A673 (cell line): ENCODE measurements at regions not wholly inside any gene's neighbourhood (a gene's known extent, or its start where the extent isn't known, plus 50 kb on each side); places are given as distances from the start of the nearest gene placed in this dataset.

Experiments
- EZH2 ChIP-seq: fragments of 200-600 bp; sonication (generic); IDR thresholded peaks from 2 replicates; pipeline ENCODE4 v1.6.1; 2017; ENCODE audit warnings: borderline replicate concordance, low read depth, mild to moderate bottlenecking, mixed read lengths, antibody characterized with exemption, low read length; ENCODE audit not compliant: poor library complexity, severe bottlenecking
- TF ChIP-seq, protein P1 (sequence below): fragments of 300-800, 200-600 bp; sonication (generic); conservative IDR thresholded peaks from 2 replicates; pipeline ENCODE4 v1.5.1; 2017; ENCODE audit warnings: low read depth, mild to moderate bottlenecking, antibody characterized with exemption, low read length, moderate library complexity, mixed read lengths

DNA sequence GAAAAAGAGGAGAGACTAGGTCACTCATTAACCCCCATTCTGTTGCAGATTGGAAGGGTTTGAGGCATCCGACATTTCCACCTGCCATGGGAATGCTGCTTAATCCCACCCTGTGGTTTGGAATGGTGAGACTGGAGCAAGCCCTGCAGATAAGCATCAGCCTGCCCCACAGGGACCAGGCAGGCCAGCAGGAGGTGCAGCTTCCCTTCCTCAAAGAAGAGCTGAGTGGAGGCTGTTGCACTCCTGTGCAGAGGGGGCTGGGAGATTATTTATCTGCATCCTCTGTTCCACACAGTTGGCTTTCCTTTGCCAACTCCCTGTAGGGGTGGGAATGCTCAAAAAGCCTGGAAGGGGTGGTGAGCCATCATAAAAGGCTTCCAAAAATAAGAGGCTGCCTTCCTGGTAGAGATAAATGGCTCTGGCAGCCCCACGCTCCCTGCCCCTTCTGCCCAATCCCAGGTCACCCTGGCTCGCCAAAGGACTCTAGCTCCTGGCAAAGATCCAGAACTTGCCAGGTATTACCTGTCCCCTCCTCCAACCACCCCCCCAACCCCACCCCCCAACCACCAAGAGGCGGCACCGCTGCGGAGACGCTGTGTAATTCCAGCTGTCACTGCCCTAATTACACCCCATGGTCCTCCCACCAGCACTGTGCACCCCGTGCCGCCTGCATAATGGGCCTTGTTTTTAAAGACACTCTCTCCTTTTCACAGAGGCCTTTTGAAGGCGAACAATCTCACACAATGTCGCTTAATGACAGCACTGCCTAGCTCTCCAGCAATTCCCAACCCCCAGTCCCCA lies 83.0 kb upstream of the ZC3H12A start:
- TF ChIP-seq, protein P1, sequence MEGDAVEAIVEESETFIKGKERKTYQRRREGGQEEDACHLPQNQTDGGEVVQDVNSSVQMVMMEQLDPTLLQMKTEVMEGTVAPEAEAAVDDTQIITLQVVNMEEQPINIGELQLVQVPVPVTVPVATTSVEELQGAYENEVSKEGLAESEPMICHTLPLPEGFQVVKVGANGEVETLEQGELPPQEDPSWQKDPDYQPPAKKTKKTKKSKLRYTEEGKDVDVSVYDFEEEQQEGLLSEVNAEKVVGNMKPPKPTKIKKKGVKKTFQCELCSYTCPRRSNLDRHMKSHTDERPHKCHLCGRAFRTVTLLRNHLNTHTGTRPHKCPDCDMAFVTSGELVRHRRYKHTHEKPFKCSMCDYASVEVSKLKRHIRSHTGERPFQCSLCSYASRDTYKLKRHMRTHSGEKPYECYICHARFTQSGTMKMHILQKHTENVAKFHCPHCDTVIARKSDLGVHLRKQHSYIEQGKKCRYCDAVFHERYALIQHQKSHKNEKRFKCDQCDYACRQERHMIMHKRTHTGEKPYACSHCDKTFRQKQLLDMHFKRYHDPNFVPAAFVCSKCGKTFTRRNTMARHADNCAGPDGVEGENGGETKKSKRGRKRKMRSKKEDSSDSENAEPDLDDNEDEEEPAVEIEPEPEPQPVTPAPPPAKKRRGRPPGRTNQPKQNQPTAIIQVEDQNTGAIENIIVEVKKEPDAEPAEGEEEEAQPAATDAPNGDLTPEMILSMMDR: no peak
- no peak for TF ChIP-seq EZH2
